T-helper 1 cell (primary cell): ENCODE measurements at regions not wholly inside any gene's neighbourhood (a gene's known extent, or its start where the extent isn't known, plus 50 kb on each side); places are given as distances from the start of the nearest gene placed in this dataset.
"Not testable (repeated sequence)": the region's sequence is repeated elsewhere in the genome, so short reads cannot be mapped to it uniquely, and the experiment has no call there.

ENCODE experiments used
- DNase-seq, 5 donors: peaks; one replicate each; pipeline ENCODE4 v3.0.0-alpha.2; 2012 to 2020

- not testable (repeated sequence) for DNase-seq
These were observed 79.2 kb downstream of the PXDC1 start for GRCh38 chr6:3672339-3672738.

GRCh38 chr6:3671382-3671781 is 80.1 kb downstream of the PXDC1 start:
- no peak for DNase-seq

GRCh38 chr6:3670356-3670755 is 81.2 kb downstream of the PXDC1 start:
- no peak for DNase-seq

GRCh38 chr6:3669916-3670315 is 81.6 kb downstream of the PXDC1 start:
- DNase-seq, result no peak

- DNase-seq, result no peak
These were observed 85.9 kb downstream of the PXDC1 start for GRCh38 chr6:3665608-3666007.

GRCh38 chr6:3664625-3665041 is 86.9 kb downstream of the PXDC1 start:
- no peak for DNase-seq

GRCh38 chr6:3663811-3664210 is 87.7 kb downstream of the PXDC1 start:
- DNase-seq, result no peak

GRCh38 chr6:3663081-3663480 is 88.4 kb downstream of the PXDC1 start:
- DNase-seq, result no peak

- no peak for DNase-seq
These were observed 90.1 kb downstream of the PXDC1 start for GRCh38 chr6:3661390-3661789.

- no peak for DNase-seq
These were observed 91.0 kb downstream of the PXDC1 start for GRCh38 chr6:3660473-3660872.

- no peak for DNase-seq
These were observed 91.8 kb downstream of the PXDC1 start for GRCh38 chr6:3659748-3660147.

GRCh38 chr6:3656076-3656475 is 95.4 kb downstream of the PXDC1 start:
- no peak for DNase-seq

- no peak for DNase-seq
These were observed 96.6 kb downstream of the PXDC1 start for GRCh38 chr6:3654898-3655297.

GRCh38 chr6:3654436-3654835 is 97.1 kb downstream of the PXDC1 start:
- no peak for DNase-seq

- no peak for DNase-seq
These were observed 97.9 kb downstream of the PXDC1 start for GRCh38 chr6:3653528-3654070.

- DNase-seq, result no peak
These were observed 99.7 kb downstream of the PXDC1 start for GRCh38 chr6:3651698-3652229.

- no peak for DNase-seq
These were observed 100.4 kb downstream of the PXDC1 start for GRCh38 chr6:3650959-3651697.

GRCh38 chr6:3650076-3650958 is 101.2 kb downstream of the PXDC1 start:
- DNase-seq, result no peak

- DNase-seq, result no peak
These were observed 102.8 kb downstream of the PXDC1 start for GRCh38 chr6:3648724-3649123.

GRCh38 chr6:3646616-3647362 is 104.7 kb downstream of the PXDC1 start:
- no peak for DNase-seq

- DNase-seq, result no peak
These were observed 106.8 kb downstream of the PXDC1 start for GRCh38 chr6:3644739-3645012.

GRCh38 chr6:3643921-3644738 is 107.4 kb downstream of the PXDC1 start:
- no peak for DNase-seq
